ENCODE measurements at regions not wholly inside any gene's neighbourhood (a gene's known extent, or its start where the extent isn't known, plus 50 kb on each side); places are given as distances from the start of the nearest gene placed in this dataset.
A peak's percentile ranks its signal among the peaks of the same experiment; 100 is the strongest.

- Histone ChIP-seq H3K27me3 (peaks cover 9 to 32% (median 28%) of the 10 kb centered on the region in 3 donors), H3K27ac (peak overlapping the region in 2 of 4 donors; percentile 18 to 20), H3K36me3 (no peaks in the 10 kb centered on the region), H3K4me3 (peak overlapping the region; percentile 61 to 78 (median 66)), H3K9me3 (no peaks in the 10 kb centered on the region), H3K4me1 (peaks cover 4 to 16% of the 10 kb centered on the region in 2 donors)
- TF ChIP-seq, protein P1, sequence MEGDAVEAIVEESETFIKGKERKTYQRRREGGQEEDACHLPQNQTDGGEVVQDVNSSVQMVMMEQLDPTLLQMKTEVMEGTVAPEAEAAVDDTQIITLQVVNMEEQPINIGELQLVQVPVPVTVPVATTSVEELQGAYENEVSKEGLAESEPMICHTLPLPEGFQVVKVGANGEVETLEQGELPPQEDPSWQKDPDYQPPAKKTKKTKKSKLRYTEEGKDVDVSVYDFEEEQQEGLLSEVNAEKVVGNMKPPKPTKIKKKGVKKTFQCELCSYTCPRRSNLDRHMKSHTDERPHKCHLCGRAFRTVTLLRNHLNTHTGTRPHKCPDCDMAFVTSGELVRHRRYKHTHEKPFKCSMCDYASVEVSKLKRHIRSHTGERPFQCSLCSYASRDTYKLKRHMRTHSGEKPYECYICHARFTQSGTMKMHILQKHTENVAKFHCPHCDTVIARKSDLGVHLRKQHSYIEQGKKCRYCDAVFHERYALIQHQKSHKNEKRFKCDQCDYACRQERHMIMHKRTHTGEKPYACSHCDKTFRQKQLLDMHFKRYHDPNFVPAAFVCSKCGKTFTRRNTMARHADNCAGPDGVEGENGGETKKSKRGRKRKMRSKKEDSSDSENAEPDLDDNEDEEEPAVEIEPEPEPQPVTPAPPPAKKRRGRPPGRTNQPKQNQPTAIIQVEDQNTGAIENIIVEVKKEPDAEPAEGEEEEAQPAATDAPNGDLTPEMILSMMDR (IDR thresholded peaks at IDR 0.05 in 4 of 5, conservative IDR thresholded peaks at IDR 0.05 in 1 of 5), result no peak
- DNase-seq (no peak), ATAC-seq (no peak)
- intact Hi-C loops (cut with DNase I; ENCODE audit: low total_unique reads) (no loop called here), in situ Hi-C loops (cut with MboI; ENCODE audit: low sequenced_read_pairs in 4 of 4) (loop anchor here in 1 of 4 donors (25.0 kb wide), 1 partner anchor 91 kb away; the partner anchor contains the start of gene EPB41L3)
These were observed 84.1 kb upstream of the EPB41L3 start for GRCh38 chr18:5627776-5628511.

GRCh38 chr18:5626130-5626880 lies 82.5 kb upstream of the EPB41L3 start:
- ATAC-seq (no peak), DNase-seq (no peak)
- in situ Hi-C loops (cut with MboI; ENCODE audit: low sequenced_read_pairs in 4 of 4), result loop anchor here in 1 of 4 donors (25.0 kb wide), 1 partner anchor 89 kb away; the partner anchor contains the start of gene EPB41L3

DNA sequence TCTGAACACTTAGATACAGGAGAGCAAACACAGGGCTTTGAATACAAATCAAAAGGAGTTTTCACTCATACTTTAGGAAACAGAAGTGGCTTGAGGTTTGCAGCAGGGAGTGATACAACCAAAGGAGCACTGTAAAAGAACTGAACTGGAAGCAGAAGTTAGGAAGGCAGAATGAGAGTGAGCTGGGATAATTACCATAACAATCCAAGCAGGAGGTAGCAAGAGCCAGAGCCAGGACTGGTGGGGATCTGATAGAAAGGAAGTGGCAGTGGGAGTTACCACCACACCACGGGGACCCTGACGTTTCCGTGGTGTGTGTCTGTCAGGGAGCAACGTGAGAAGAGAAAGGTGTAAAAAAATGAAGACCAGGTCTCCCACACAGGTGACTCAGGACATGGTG lies 81.3 kb upstream of the EPB41L3 start:
- no peak for DNase-seq
- Histone ChIP-seq H3K27ac (no peak overlapping the region), H3K27me3 (peaks cover 9 to 32% (median 28%) of the 10 kb centered on the region in 3 donors), H3K36me3 (no peaks in the 10 kb centered on the region), H3K9me3 (no peaks in the 10 kb centered on the region), H3K4me3 (no peak overlapping the region), H3K4me1 (peaks cover 4 to 16% of the 10 kb centered on the region in 2 donors)
- intact Hi-C loops (cut with DNase I; ENCODE audit: low total_unique reads) (no loop called here), in situ Hi-C loops (cut with MboI; ENCODE audit: low sequenced_read_pairs in 4 of 4) (loop anchor here in 1 of 4 donors (25.0 kb wide), 1 partner anchor 88 kb away; the partner anchor contains the start of gene EPB41L3)
- TF ChIP-seq POLR2A (IDR thresholded peaks at IDR 0.05), result no peak
- TF ChIP-seq, protein P1 (IDR thresholded peaks at IDR 0.05 in 4 of 5, conservative IDR thresholded peaks at IDR 0.05 in 1 of 5), result no peak
- ATAC-seq, result no peak

More at GRCh38 chr18:5626130-5626880, 82.5 kb upstream of the EPB41L3 start:
- peaks cover 9 to 32% (median 28%) of the 10 kb centered on the region in 3 donors for H3K27me3 ChIP-seq
- no peak overlapping the region for H3K4me3 ChIP-seq
- H3K27ac ChIP-seq, result no peak overlapping the region
- peaks cover 4 to 16% of the 10 kb centered on the region in 2 donors for H3K4me1 ChIP-seq
- TF ChIP-seq, protein P1 (IDR thresholded peaks at IDR 0.05 in 4 of 5, conservative IDR thresholded peaks at IDR 0.05 in 1 of 5), result no peak
- no peak for TF ChIP-seq POLR2A (IDR thresholded peaks at IDR 0.05)
- H3K36me3 ChIP-seq, result no peaks in the 10 kb centered on the region
- intact Hi-C loops (cut with DNase I; ENCODE audit: low total_unique reads), result no loop called here
- no peaks in the 10 kb centered on the region for H3K9me3 ChIP-seq

DNA sequence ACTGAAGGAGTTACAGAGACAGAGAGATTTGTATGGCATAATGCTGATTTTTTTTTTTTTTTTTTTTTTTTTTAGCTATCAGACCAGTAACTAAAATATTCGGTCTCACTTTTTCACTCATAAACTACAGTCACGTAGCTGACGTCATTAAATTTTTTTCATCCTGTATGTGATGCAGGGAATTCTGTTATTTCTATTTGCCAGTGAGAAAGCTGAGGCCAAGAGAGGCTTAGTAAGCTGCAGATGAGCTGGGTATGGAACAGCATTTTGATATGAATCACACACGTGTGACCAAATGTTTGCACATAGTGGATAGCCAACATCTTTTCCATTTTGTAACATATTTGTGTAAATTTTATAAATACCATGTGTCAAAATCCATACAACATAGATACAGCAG lies 79.1 kb upstream of the EPB41L3 start:
- Histone ChIP-seq H3K9me3 (no peaks in the 10 kb centered on the region), H3K36me3 (no peaks in the 10 kb centered on the region), H3K27me3 (peaks cover 3 to 29% (median 21%) of the 10 kb centered on the region in 3 donors), H3K4me3 (no peak overlapping the region), H3K27ac (no peak overlapping the region), H3K4me1 (peaks cover 1 to 3% of the 10 kb centered on the region in 2 donors)
- TF ChIP-seq, protein P1 (IDR thresholded peaks at IDR 0.05 in 4 of 5, conservative IDR thresholded peaks at IDR 0.05 in 1 of 5), result no peak
- TF ChIP-seq POLR2A (IDR thresholded peaks at IDR 0.05), result no peak
- ATAC-seq (no peak), DNase-seq (no peak)
- intact Hi-C loops (cut with DNase I; ENCODE audit: low total_unique reads), result no loop called here
- in situ Hi-C loops (cut with MboI; ENCODE audit: low sequenced_read_pairs in 4 of 4), result loop anchor here in 1 of 4 donors (25.0 kb wide), 1 partner anchor 214 kb away; no protein-coding TSS in a partner anchor
